Right atrium auricular region (tissue), 2 donors: ENCODE measurements at regions not wholly inside any gene's neighbourhood (a gene's known extent, or its start where the extent isn't known, plus 50 kb on each side); places are given as distances from the start of the nearest gene placed in this dataset.

Experiments
- DNase-seq: peaks from one replicate; pipeline ENCODE4 v3.0.0-alpha.2; 2019; ENCODE audit warnings: low spot score
- H3K27ac ChIP-seq, 2 donors: fragments of 200-600 bp; sonication (generic); 1 replicate in 1 of 2; 2 replicates in 1 of 2; pipeline ENCODE4 v1.5.1; 2016 to 2019
- H3K27me3 ChIP-seq, 2 donors: fragments of 200-600 bp; sonication (generic); one replicate each; pipeline versions ENCODE4 v1.5.1 to v1.6.0; 2017 to 2019
- H3K36me3 ChIP-seq: fragments of 200-600 bp; sonication (generic); one replicate; pipeline ENCODE4 v1.5.1; 2016
- H3K4me1 ChIP-seq, 2 donors: fragments of 200-600 bp; sonication (generic); one replicate each; pipeline versions ENCODE4 v1.5.1 to v1.6.0; 2017 to 2019
- H3K4me3 ChIP-seq, 2 donors: fragments of 200-600 bp; sonication (generic); 1 replicate in 1 of 2; 2 replicates in 1 of 2; pipeline ENCODE4 v1.5.1; 2017 to 2019; ENCODE audit warnings: mild to moderate bottlenecking in 1 of 2, moderate library complexity in 1 of 2
- H3K9me3 ChIP-seq, 2 donors: fragments of 200-600 bp; sonication (generic); one replicate each; pipeline ENCODE4 v1.5.1; 2019
- TF ChIP-seq, protein P1 (sequence below), 2 donors: fragments of 200-600 bp; sonication (generic); IDR thresholded peaks; one replicate each; pipeline ENCODE4 v1.5.1; 2019; ENCODE audit warnings: antibody characterized with exemption in 2 of 2

DNA sequence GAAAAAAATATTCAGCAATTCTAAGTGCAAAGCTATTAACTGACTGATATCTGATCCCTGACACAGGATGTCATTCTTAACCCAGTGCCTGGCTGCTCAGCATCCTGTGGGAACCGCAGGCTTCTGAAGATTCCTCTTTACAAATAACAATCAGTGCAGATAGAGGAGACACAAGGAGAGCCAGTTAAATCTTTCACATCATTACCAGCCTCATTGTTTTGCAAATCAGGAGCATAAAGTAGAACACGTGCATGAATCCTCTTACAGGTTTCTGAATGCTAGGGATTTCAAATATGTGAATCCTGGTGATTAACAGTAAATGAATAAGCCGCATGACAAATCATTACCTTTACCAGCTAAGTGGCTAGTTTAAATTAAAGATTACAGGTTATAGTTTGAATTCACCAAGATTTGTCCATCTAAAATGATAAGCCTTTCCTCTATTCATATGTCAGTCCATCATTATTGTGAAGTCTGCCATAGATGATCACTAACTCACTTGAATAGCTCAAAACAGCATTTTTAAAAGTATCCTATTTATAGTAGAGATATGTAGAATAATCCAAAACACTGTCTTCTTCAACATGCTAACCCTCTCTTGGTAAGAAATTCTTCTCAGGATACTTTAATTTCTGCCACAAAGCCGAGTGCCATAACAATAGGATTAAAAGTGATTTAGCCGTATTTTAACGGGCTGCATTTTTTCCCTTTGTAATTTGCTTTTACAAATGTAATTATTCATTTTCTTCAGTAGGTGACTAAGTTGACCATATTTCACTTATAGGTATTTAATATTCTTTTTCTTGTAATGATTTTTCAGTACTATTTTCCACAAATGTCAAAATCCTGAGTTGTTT, 367.3 kb upstream of the EPHA7 start:
- Histone ChIP-seq H3K4me1 (peaks cover 0 to 15% of the 10 kb centered on the region in 2 donors), H3K27ac (no peak overlapping the region), H3K36me3 (no peaks in the 10 kb centered on the region), H3K9me3 (no peaks in the 10 kb centered on the region), H3K4me3 (no peak overlapping the region), H3K27me3 (no peaks in the 10 kb centered on the region)
- no peak for DNase-seq
- TF ChIP-seq, protein P1, sequence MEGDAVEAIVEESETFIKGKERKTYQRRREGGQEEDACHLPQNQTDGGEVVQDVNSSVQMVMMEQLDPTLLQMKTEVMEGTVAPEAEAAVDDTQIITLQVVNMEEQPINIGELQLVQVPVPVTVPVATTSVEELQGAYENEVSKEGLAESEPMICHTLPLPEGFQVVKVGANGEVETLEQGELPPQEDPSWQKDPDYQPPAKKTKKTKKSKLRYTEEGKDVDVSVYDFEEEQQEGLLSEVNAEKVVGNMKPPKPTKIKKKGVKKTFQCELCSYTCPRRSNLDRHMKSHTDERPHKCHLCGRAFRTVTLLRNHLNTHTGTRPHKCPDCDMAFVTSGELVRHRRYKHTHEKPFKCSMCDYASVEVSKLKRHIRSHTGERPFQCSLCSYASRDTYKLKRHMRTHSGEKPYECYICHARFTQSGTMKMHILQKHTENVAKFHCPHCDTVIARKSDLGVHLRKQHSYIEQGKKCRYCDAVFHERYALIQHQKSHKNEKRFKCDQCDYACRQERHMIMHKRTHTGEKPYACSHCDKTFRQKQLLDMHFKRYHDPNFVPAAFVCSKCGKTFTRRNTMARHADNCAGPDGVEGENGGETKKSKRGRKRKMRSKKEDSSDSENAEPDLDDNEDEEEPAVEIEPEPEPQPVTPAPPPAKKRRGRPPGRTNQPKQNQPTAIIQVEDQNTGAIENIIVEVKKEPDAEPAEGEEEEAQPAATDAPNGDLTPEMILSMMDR (IDR thresholded peaks at IDR 0.05) = no peak

DNA sequence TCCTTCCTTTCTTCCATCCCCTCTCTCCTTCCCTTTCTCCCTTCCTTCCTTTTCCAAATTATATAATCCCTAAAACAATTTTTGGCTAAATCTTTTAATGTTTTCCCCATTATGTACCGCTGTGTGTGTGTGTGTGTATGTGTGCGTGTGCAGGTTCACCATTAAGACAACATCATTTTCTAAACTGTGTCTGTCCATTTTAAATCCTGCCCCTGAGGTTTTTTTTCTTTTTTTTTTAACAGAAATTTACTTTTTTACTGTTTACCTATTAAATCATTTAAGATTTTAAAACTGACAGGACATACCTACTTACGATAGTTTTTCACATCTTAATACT, 366.3 kb upstream of the EPHA7 start:
- TF ChIP-seq, protein P1 (IDR thresholded peaks at IDR 0.05) = no peak
- Histone ChIP-seq H3K9me3 (no peaks in the 10 kb centered on the region), H3K4me3 (peak overlapping the region in 1 of 2 donors; percentile 8), H3K27ac (peak overlapping the region; percentile 36 to 39), H3K4me1 (peaks cover 0 to 15% of the 10 kb centered on the region in 2 donors), H3K27me3 (no peaks in the 10 kb centered on the region), H3K36me3 (no peaks in the 10 kb centered on the region)
- DNase-seq = no peak

DNA sequence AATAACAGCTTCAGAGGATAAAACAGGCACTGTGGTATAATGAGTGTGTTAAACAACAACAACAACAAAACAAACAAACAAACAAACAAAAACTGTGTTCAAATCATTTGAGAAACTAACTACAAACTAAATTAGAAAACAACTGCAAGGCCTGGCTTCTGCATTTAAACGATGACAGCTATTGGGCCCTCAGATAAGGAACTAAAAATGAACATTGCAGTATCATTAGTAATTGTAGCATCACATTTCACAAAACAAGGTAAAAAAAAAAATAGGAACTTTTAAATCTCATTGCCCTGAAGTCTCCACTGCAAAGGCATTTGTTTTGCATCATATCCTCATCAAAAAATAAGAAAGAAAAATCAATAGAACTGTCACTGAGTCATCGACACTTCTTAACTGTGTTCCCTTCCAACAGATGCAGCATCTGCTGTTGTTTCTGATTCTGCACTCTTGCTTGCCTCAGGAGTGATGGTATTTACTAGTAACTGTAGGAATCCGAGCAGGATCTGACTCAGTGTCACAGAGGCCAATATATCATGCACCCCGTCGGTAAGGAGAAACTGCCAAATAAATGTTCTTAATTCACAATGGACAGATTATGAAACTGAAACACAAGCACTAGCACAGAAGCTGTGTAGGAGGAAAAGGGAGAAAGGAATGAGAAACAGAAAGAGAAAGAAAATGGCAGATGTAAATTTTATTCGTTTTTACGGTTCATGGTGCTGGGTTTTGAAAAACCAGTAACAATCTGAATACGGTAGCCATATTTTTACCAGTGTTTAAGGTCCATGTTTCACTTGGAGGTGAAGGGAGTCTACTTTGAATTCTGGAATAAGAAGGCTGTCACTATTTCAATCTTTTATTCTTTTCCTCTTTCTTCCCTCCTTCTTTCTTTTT, 365.7 kb upstream of the EPHA7 start:
- no peak for DNase-seq
- Histone ChIP-seq H3K9me3 (no peaks in the 10 kb centered on the region), H3K27ac (peak overlapping the region; percentile 36 to 39), H3K4me3 (peak overlapping the region in 1 of 2 donors; percentile 8), H3K27me3 (no peaks in the 10 kb centered on the region), H3K36me3 (no peaks in the 10 kb centered on the region), H3K4me1 (peaks cover 0 to 15% of the 10 kb centered on the region in 2 donors)
- TF ChIP-seq, protein P1 (IDR thresholded peaks at IDR 0.05) = no peak

DNA sequence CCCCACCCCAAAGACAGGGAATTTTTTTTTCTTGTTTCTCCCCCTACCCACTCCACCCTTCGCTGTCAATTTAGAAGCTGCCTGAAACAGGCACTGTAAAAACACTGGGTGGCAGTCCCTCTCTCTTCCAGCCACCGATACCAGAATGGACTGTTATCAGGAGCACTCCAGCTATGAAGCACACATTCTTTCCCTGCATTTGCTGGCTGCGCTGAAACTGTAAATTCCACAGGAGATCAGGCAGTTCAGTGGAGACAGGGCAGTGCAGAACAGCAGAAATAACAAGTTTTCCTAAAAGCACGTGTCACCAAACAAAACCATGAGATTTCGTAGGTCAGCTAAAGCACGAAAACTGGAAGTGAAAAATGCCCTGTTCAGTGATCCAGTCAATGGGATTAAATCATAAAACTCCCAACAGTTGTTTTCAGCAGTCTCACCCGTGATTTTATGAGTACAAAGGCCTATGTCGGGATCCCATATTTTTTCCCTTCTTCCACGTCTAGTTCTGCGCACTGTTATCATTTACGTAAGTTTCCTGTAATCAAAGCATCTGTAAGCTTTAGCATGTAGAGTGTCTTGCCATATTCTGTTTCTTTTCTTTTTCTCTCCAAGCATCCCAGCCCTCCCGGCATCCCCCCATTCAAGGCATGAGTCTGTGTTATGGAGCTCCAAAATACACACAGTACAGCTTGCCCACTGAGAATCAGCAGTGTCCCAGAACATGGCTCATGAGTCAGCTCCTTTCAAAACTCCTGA, 359.9 kb upstream of the EPHA7 start:
- H3K27me3 ChIP-seq = no peaks in the 10 kb centered on the region
- H3K4me1 ChIP-seq = peaks cover 0 to under 1% of the 10 kb centered on the region in 2 donors
- H3K4me3 ChIP-seq = peak overlapping the region in 1 of 2 donors; percentile 5
- peak overlapping the region; percentile 15 to 65 for H3K27ac ChIP-seq
- no peaks in the 10 kb centered on the region for H3K9me3 ChIP-seq
- H3K36me3 ChIP-seq = no peaks in the 10 kb centered on the region
- TF ChIP-seq, protein P1 (IDR thresholded peaks at IDR 0.05) = peak in 1 of 2 donors; percentile 56
- DNase-seq = peak; percentile 59

DNA sequence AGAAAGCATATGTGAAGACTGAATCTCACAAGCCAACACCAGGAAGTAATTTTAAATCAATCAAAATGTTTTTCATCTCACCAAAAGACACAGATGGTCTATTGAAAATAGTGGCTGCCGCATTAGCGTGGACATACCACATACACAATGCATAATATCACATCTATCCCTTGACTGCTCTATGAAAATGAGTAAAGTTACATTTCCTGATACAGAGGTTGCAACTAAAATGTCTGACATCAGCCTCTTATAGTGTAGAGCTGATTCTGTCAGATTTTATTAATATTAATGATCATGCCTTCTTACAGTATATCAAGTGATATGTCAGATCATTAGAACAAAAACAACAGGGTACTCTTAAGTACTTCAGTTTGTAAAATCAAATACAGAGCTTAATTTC, 339.8 kb upstream of the EPHA7 start:
- Histone ChIP-seq H3K9me3 (no peaks in the 10 kb centered on the region), H3K27ac (no peak overlapping the region), H3K4me3 (no peak overlapping the region), H3K36me3 (no peaks in the 10 kb centered on the region), H3K4me1 (no peaks in the 10 kb centered on the region), H3K27me3 (no peaks in the 10 kb centered on the region)
- TF ChIP-seq, protein P1 (IDR thresholded peaks at IDR 0.05) = no peak
- DNase-seq = no peak
